Esophagus (tissue), 2 donors: ENCODE measurements at regions not wholly inside any gene's neighbourhood (a gene's known extent, or its start where the extent isn't known, plus 50 kb on each side); places are given as distances from the start of the nearest gene placed in this dataset.

Experiments
- H3K27ac ChIP-seq, 2 donors: one replicate each; pipeline ENCODE4 v1.5.1; 2013; ENCODE audit warnings: low read depth in 2 of 2, mild to moderate bottlenecking in 2 of 2, inconsistent platforms in 1 of 2, low read length in 1 of 2, moderate library complexity in 1 of 2
- H3K27me3 ChIP-seq, 2 donors: one replicate each; pipeline ENCODE4 v1.6.1; 2013; ENCODE audit warnings: low read length in 2 of 2, control low read depth in 1 of 2, mild to moderate bottlenecking in 1 of 2; ENCODE audit not compliant: insufficient read depth in 2 of 2, control insufficient read depth in 1 of 2
- H3K36me3 ChIP-seq, 2 donors: one replicate each; pipeline ENCODE4 v1.6.1; 2013; ENCODE audit warnings: low read length in 1 of 2; ENCODE audit not compliant: control insufficient read depth in 2 of 2, insufficient read depth in 2 of 2
- H3K4me1 ChIP-seq, 2 donors: one replicate each; pipeline ENCODE4 v1.6.1; 2013; ENCODE audit warnings: low read length in 1 of 2; ENCODE audit not compliant: control insufficient read depth in 2 of 2, insufficient read depth in 2 of 2
- H3K4me3 ChIP-seq, 2 donors: one replicate each; pipeline ENCODE4 v1.5.1; 2013; ENCODE audit warnings: low read length in 2 of 2, mild to moderate bottlenecking in 2 of 2, low read depth in 1 of 2, moderate library complexity in 1 of 2
- H3K9me3 ChIP-seq, 2 donors: one replicate each; pipeline ENCODE4 v1.6.1; 2013; ENCODE audit warnings: mild to moderate bottlenecking in 2 of 2, low read depth in 1 of 2, low read length in 1 of 2, moderate library complexity in 1 of 2; ENCODE audit not compliant: control insufficient read depth in 2 of 2, insufficient read depth in 1 of 2
- WGBS, 2 donors: extraction: QIAGEN DNeasy Blood & Tissue Kit; methylation state at CpG; one replicate each; pipeline ENCODE4 v1.1.7; 2013; 5-methylcytosine and 5-hydroxymethylcytosine counted together
- donor health status: healthy with polysubstance abuse.
- donor health status: Bipolar disorder and iron deficiency.

- Histone ChIP-seq H3K4me1 (no peaks in the 10 kb centered on the region), H3K27ac (no peak overlapping the region), H3K9me3 (peaks cover 0 to 2% of the 10 kb centered on the region in 2 donors), H3K27me3 (no peaks in the 10 kb centered on the region), H3K4me3 (no peak overlapping the region), H3K36me3 (no peaks in the 10 kb centered on the region)
- WGBS, 2 donors = 50 to 52% methylated on average over 11 of the region's 11 CpGs
Measured at GRCh38 chr3:10619989-10620832, 114.8 kb upstream of the ATP2B2 start.

GRCh38 chr3:10620833-10621082, 115.4 kb upstream of the ATP2B2 start:
- Histone ChIP-seq H3K4me3 (no peak overlapping the region), H3K27ac (no peak overlapping the region), H3K36me3 (no peaks in the 10 kb centered on the region), H3K4me1 (no peaks in the 10 kb centered on the region), H3K9me3 (peaks cover 0 to 2% of the 10 kb centered on the region in 2 donors), H3K27me3 (no peaks in the 10 kb centered on the region)
- WGBS, 2 donors = 44 to 52% methylated on average over 2 of the region's 2 CpGs

GRCh38 chr3:10623578-10624275, 118.3 kb upstream of the ATP2B2 start:
- Histone ChIP-seq H3K36me3 (no peaks in the 10 kb centered on the region), H3K27ac (no peak overlapping the region), H3K27me3 (no peaks in the 10 kb centered on the region), H3K4me3 (no peak overlapping the region), H3K9me3 (no peaks in the 10 kb centered on the region), H3K4me1 (no peaks in the 10 kb centered on the region)
- WGBS, 2 donors = 75 to 81% methylated on average over 4 of the region's 4 CpGs

- no peaks in the 10 kb centered on the region for H3K27me3 ChIP-seq
Measured at GRCh38 chr3:10625323-10625722, 119.9 kb upstream of the ATP2B2 start.

GRCh38 chr3:10627884-10628572, 122.6 kb upstream of the ATP2B2 start:
- H3K9me3 ChIP-seq = no peaks in the 10 kb centered on the region
- no peaks in the 10 kb centered on the region for H3K27me3 ChIP-seq
- WGBS, 2 donors = 64% methylated on average over 13 of the region's 13 CpGs
- no peak overlapping the region for H3K4me3 ChIP-seq
- H3K36me3 ChIP-seq = no peaks in the 10 kb centered on the region
- no peaks in the 10 kb centered on the region for H3K4me1 ChIP-seq
- no peak overlapping the region for H3K27ac ChIP-seq

More at GRCh38 chr3:10625323-10625722, 119.9 kb upstream of the ATP2B2 start:
- WGBS, 2 donors = 36 to 44% methylated on average over 9 of the region's 9 CpGs
- H3K9me3 ChIP-seq = no peaks in the 10 kb centered on the region
- no peak overlapping the region for H3K4me3 ChIP-seq
- no peaks in the 10 kb centered on the region for H3K4me1 ChIP-seq
- H3K36me3 ChIP-seq = no peaks in the 10 kb centered on the region
- H3K27ac ChIP-seq = no peak overlapping the region

- H3K27me3 ChIP-seq = no peaks in the 10 kb centered on the region
- no peaks in the 10 kb centered on the region for H3K4me1 ChIP-seq
- H3K36me3 ChIP-seq = no peaks in the 10 kb centered on the region
- H3K9me3 ChIP-seq = peaks cover 0 to 5% of the 10 kb centered on the region in 2 donors
- no peak overlapping the region for H3K4me3 ChIP-seq
- H3K27ac ChIP-seq = no peak overlapping the region
- 85 to 86% methylated on average over 30 of the region's 30 CpGs for WGBS, 2 donors
Measured at GRCh38 chr3:10628891-10629670, 123.7 kb upstream of the ATP2B2 start.

GRCh38 chr3:10629671-10630040, 124.3 kb upstream of the ATP2B2 start:
- H3K27me3 ChIP-seq = no peaks in the 10 kb centered on the region
- no peaks in the 10 kb centered on the region for H3K4me1 ChIP-seq
- no peaks in the 10 kb centered on the region for H3K36me3 ChIP-seq
- peaks cover 0 to 5% of the 10 kb centered on the region in 2 donors for H3K9me3 ChIP-seq
- H3K27ac ChIP-seq = no peak overlapping the region
- H3K4me3 ChIP-seq = no peak overlapping the region
- WGBS, 2 donors = 68 to 71% methylated on average over 7 of the region's 7 CpGs

GRCh38 chr3:10631224-10631623, 125.8 kb upstream of the ATP2B2 start:
- peaks cover 0 to 7% of the 10 kb centered on the region in 2 donors for H3K9me3 ChIP-seq
- H3K4me3 ChIP-seq = no peak overlapping the region
- WGBS, 2 donors = 86 to 95% methylated on average over 1 of the region's 1 CpG
- H3K27ac ChIP-seq = no peak overlapping the region
- no peaks in the 10 kb centered on the region for H3K36me3 ChIP-seq
- H3K27me3 ChIP-seq = no peaks in the 10 kb centered on the region
- H3K4me1 ChIP-seq = no peaks in the 10 kb centered on the region

GRCh38 chr3:10632125-10632524, 126.7 kb upstream of the ATP2B2 start:
- Histone ChIP-seq H3K4me3 (no peak overlapping the region), H3K4me1 (no peaks in the 10 kb centered on the region), H3K9me3 (peaks cover 0 to 7% of the 10 kb centered on the region in 2 donors), H3K36me3 (no peaks in the 10 kb centered on the region), H3K27me3 (no peaks in the 10 kb centered on the region), H3K27ac (no peak overlapping the region)
- 84 to 86% methylated on average over 6 of the region's 6 CpGs for WGBS, 2 donors
